Endothelial cell of umbilical vein (primary cell): ENCODE measurements at regions not wholly inside any gene's neighbourhood (a gene's known extent, or its start where the extent isn't known, plus 50 kb on each side); places are given as distances from the start of the nearest gene placed in this dataset.

Source experiments
- BruUV-seq: library from RNA; stranded (reverse); fragments of 400-500 nt; replicated peaks from 2 replicates; lab custom pipeline; 2021; lab: Mats Ljungman, UMichigan
- CTCF ChIA-PET: fragments of 300-600, 350-600 bp; sonication (Branson Sonifier 250); formaldehyde crosslinking; loops from one replicate; lab custom pipeline; 2021; ENCODE audit warnings: antibody characterized with exemption, inconsistent platforms; lab: Charles Lee
- POLR2A ChIA-PET: fragments of 300-600, 350-600 bp; sonication (Branson Sonifier 250); formaldehyde crosslinking; loops from one replicate; lab custom pipeline; 2021; ENCODE audit warnings: antibody characterized with exemption, inconsistent platforms; lab: Charles Lee
- DNase-seq: peaks from one replicate; pipeline ENCODE4 v3.0.0-alpha.2; 2011; ENCODE audit warnings: low read depth, low spot score
- FAIRE-seq: peaks from 2 replicates; lab custom pipeline; 2011; peaks lifted over from hg19 to GRCh38; lab: Jason Lieb, UNC
- H2AFZ ChIP-seq: 2 replicates; pipeline ENCODE4 v1.6.0; 2012; ENCODE audit warnings: low read depth, low read length, control low read depth, inconsistent platforms
- H3K27ac ChIP-seq: 2 replicates; pipeline ENCODE4 v1.5.1; 2011; ENCODE audit warnings: low read depth, mild to moderate bottlenecking, control low read depth, low read length, moderate library complexity; ENCODE audit not compliant: insufficient read depth
- H3K27me3 ChIP-seq, 2 experiments: 2 replicates each; pipeline versions ENCODE4 v1.6.0 to v1.6.1; 2011; ENCODE audit warnings: low read length in 2 of 2, mixed read lengths in 1 of 2; ENCODE audit not compliant: control insufficient read depth in 2 of 2, insufficient read depth in 2 of 2
- H3K36me3 ChIP-seq, 2 experiments: 2 replicates in 1 of 2; 3 replicates in 1 of 2; pipeline ENCODE4 v1.5.1; 2011; ENCODE audit warnings: low read length in 2 of 2, mild to moderate bottlenecking in 1 of 2, moderate library complexity in 1 of 2; ENCODE audit not compliant: control insufficient read depth in 2 of 2, insufficient read depth in 2 of 2; ENCODE audit errors: extremely low read depth in 1 of 2
- H3K4me1 ChIP-seq: 3 replicates; pipeline ENCODE4 v1.5.1; 2011; ENCODE audit warnings: mild to moderate bottlenecking, low read length; ENCODE audit not compliant: control insufficient read depth, insufficient read depth; ENCODE audit errors: extremely low read depth
- H3K4me2 ChIP-seq: 2 replicates; pipeline ENCODE4 v1.6.1; 2011; ENCODE audit warnings: low read length, control low read depth, mixed read lengths; ENCODE audit not compliant: insufficient read depth
- H3K4me3 ChIP-seq, 3 experiments: fragments of 200-600 bp in 1 of 3; sonication (generic), shearing (Covaris generic) in 1 of 3; replicated peaks in 1 of 3; 2 replicates each; pipeline ENCODE4 v1.5.1; 2011 to 2016; ENCODE audit warnings: control low read depth in 3 of 3, low read length in 3 of 3, mild to moderate bottlenecking in 2 of 3, inconsistent platforms in 1 of 3, low read depth in 1 of 3, moderate library complexity in 1 of 3; ENCODE audit not compliant: insufficient read depth in 1 of 3
- H3K79me2 ChIP-seq: 2 replicates; pipeline ENCODE4 v1.6.0; 2012; ENCODE audit warnings: low read length, inconsistent platforms; ENCODE audit not compliant: control insufficient read depth, insufficient read depth
- H3K9ac ChIP-seq: replicated peaks from 2 replicates; pipeline ENCODE3; 2011; ENCODE audit warnings: low read length, control low read depth; ENCODE audit not compliant: insufficient read depth; ENCODE audit errors: extremely low read depth
- H3K9me1 ChIP-seq: replicated peaks from 3 replicates; pipeline ENCODE4 v1.6.0; 2011; ENCODE audit warnings: mild to moderate bottlenecking, low read length; ENCODE audit not compliant: control insufficient read depth, insufficient read depth; ENCODE audit errors: extremely low read depth
- H3K9me3 ChIP-seq: replicated peaks from 2 replicates; pipeline ENCODE4 v1.5.1; 2012; ENCODE audit warnings: low read length, inconsistent platforms; ENCODE audit not compliant: control insufficient read depth, insufficient read depth
- H4K20me1 ChIP-seq: replicated peaks from 2 replicates; pipeline ENCODE3; 2011; ENCODE audit warnings: mild to moderate bottlenecking, low read length; ENCODE audit not compliant: control insufficient read depth, insufficient read depth; ENCODE audit errors: extremely low read depth
- CTCF ChIP-seq, 2 donors: IDR thresholded peaks; 1 replicate in 1 of 2; 2 replicates in 1 of 2; pipeline ENCODE4 v1.5.1; 2011; ENCODE audit warnings: low read length in 2 of 2, mild to moderate bottlenecking in 2 of 2, moderate library complexity in 2 of 2, control low read depth in 1 of 2, inconsistent platforms in 1 of 2, low read depth in 1 of 2; ENCODE audit not compliant: insufficient read depth in 1 of 2; ENCODE audit errors: extremely low read depth in 1 of 2
- EZH2 ChIP-seq: IDR thresholded peaks from 2 replicates; pipeline ENCODE4 v1.6.1; 2012; ENCODE audit warnings: borderline replicate concordance, low read depth, mild to moderate bottlenecking, moderate library complexity, low read length, inconsistent platforms; ENCODE audit not compliant: severe bottlenecking
- FOS ChIP-seq: IDR thresholded peaks from 2 replicates; pipeline ENCODE4 v1.6.1; 2011; ENCODE audit warnings: mild to moderate bottlenecking, low read length, moderate library complexity, borderline replicate concordance; ENCODE audit not compliant: insufficient read depth
- GATA2 ChIP-seq: IDR thresholded peaks from 2 replicates; pipeline ENCODE4 v1.7.0; 2011; ENCODE audit warnings: low read depth, mild to moderate bottlenecking, moderate library complexity, mixed read lengths, low read length; ENCODE audit not compliant: insufficient read length, insufficient read depth
- JUN ChIP-seq: IDR thresholded peaks from 2 replicates; pipeline ENCODE4 v1.6.1; 2011; ENCODE audit warnings: borderline replicate concordance, low read depth; ENCODE audit not compliant: insufficient read length, insufficient read depth
- MAX ChIP-seq: IDR thresholded peaks from 2 replicates; pipeline ENCODE4 v1.6.1; 2011; ENCODE audit not compliant: insufficient read depth, insufficient read length
- MYC ChIP-seq: IDR thresholded peaks from one replicate; pipeline ENCODE4 v1.6.1; 2011; ENCODE audit warnings: mild to moderate bottlenecking, low read depth, low read length
- POLR2A ChIP-seq: IDR thresholded peaks from 2 replicates; pipeline ENCODE4 v1.6.1; 2012; ENCODE audit warnings: low read depth, mild to moderate bottlenecking, control low read depth, low read length
- POLR2AphosphoS5 ChIP-seq: IDR thresholded peaks from 2 replicates; pipeline ENCODE4 v1.6.1; 2012; ENCODE audit warnings: low read depth, mild to moderate bottlenecking, control low read depth, low read length, moderate library complexity; ENCODE audit not compliant: insufficient read depth
- dilution Hi-C: fragments of 300-500 bp; cut with MboI; formaldehyde crosslinking; loops from one replicate; pipeline ENCODE4 v1.15.0; 2019; ENCODE audit warnings: low sequenced_read_pairs; ENCODE audit not compliant: extremely low pct_ligation_motif_present
- intact Hi-C: fragments of 100-400 bp; cut with micrococcal nuclease; formaldehyde crosslinking; loops from one replicate; pipeline ENCODE4 v1.10.0; 2022

GRCh38 chr7:119895320-119895719 lies 377.7 kb upstream of the KCND2 start:
- CTCF ChIA-PET: no interaction called here
- no peak overlapping the region for H3K4me2 ChIP-seq
- no peak for FAIRE-seq

GRCh38 chr7:119896386-119896785 lies 376.6 kb upstream of the KCND2 start:
- Histone ChIP-seq H3K27ac (no peak overlapping the region), H3K9me1 (no peaks in the 10 kb centered on the region), H2AFZ (no peak overlapping the region), H3K9ac (no peak overlapping the region), H3K4me1 (no peaks in the 10 kb centered on the region), H3K4me2 (no peak overlapping the region), H4K20me1 (no peaks in the 10 kb centered on the region), H3K4me3 (no peak overlapping the region), H3K27me3 (no peaks in the 10 kb centered on the region), H3K79me2 (no peaks in the 10 kb centered on the region), H3K36me3 (no peaks in the 10 kb centered on the region), H3K9me3 (no peaks in the 10 kb centered on the region)
- intact Hi-C loops: no loop called here
- dilution Hi-C loops: no loop called here
- DNase-seq: no peak
- ChIA-PET CTCF (interaction anchor here (0.6 kb wide), 1 partner anchor 880 kb away, joined by 4 read pairs; no protein-coding TSS in a partner anchor), POLR2A (no interaction called here)
- FAIRE-seq: no peak
- TF ChIP-seq MYC (no peak), MAX (no peak), POLR2AphosphoS5 (no peak), GATA2 (no peak), CTCF (IDR thresholded peaks at IDR 0.05; ENCODE audit: extremely low read depth in 1 of 2, insufficient read depth in 1 of 2, low read depth in 1 of 2, low read length in 2 of 2) (no peak), JUN (no peak), EZH2 (no peak), FOS (no peak), POLR2A (no peak)
- BruUV-seq: no TSS peak

More at GRCh38 chr7:119895320-119895719, 377.7 kb upstream of the KCND2 start:
- DNase-seq: no peak
- Histone ChIP-seq H3K4me3 (no peak overlapping the region), H3K9me3 (no peaks in the 10 kb centered on the region), H3K27me3 (no peaks in the 10 kb centered on the region), H3K27ac (no peak overlapping the region), H3K9me1 (no peaks in the 10 kb centered on the region), H3K9ac (no peak overlapping the region), H3K4me1 (no peaks in the 10 kb centered on the region), H3K79me2 (no peaks in the 10 kb centered on the region), H4K20me1 (no peaks in the 10 kb centered on the region), H2AFZ (no peak overlapping the region), H3K36me3 (no peaks in the 10 kb centered on the region)
- intact Hi-C loops (no loop called here), dilution Hi-C loops (no loop called here)
- TF ChIP-seq GATA2 (no peak), FOS (no peak), MYC (no peak), EZH2 (no peak), POLR2A (no peak), JUN (no peak), POLR2AphosphoS5 (no peak), MAX (no peak)
- no TSS peak for BruUV-seq
- POLR2A ChIA-PET: no interaction called here
